GM23338 (cell line): ENCODE measurements at regions not wholly inside any gene's neighbourhood (a gene's known extent, or its start where the extent isn't known, plus 50 kb on each side); places are given as distances from the start of the nearest gene placed in this dataset.

Experiments
- ATAC-seq: fragments of 200-7000 bp; cut with Tn5 transposase; 3 replicates; pipeline ENCODE4 v1.9.1; 2020
- DNase-seq: peaks from one replicate; pipeline ENCODE4 v3.0.0-alpha.2; 2015; ENCODE audit warnings: low spot score
- H2AFZ ChIP-seq: fragments of 200-600 bp; sonication (generic); 2 replicates; pipeline ENCODE4 v1.8.0; 2016; ENCODE audit warnings: antibody characterized with exemption, mild to moderate bottlenecking, moderate library complexity
- H3F3A ChIP-seq: fragments of 200-600 bp; sonication (generic); replicated peaks from 2 replicates; pipeline ENCODE4 v1.8.0; 2017; ENCODE audit warnings: antibody characterized with exemption, mixed run types, low read depth
- H3K27ac ChIP-seq: fragments of 200-600 bp; sonication (generic); 2 replicates; pipeline ENCODE4 v1.6.1; 2016; ENCODE audit warnings: low read depth
- H3K27me3 ChIP-seq: fragments of 200-600 bp; sonication (generic); 2 replicates; pipeline ENCODE4 v1.8.0; 2016; ENCODE audit warnings: mild to moderate bottlenecking, mixed run types, moderate library complexity; ENCODE audit not compliant: insufficient read depth
- H3K36me3 ChIP-seq: fragments of 200-600 bp; sonication (generic); 2 replicates; pipeline ENCODE4 v1.8.0; 2016; ENCODE audit warnings: mild to moderate bottlenecking; ENCODE audit not compliant: insufficient read depth
- H3K4me1 ChIP-seq: fragments of 200-600 bp; sonication (generic); 2 replicates; pipeline ENCODE4 v1.8.0; 2016; ENCODE audit warnings: mild to moderate bottlenecking, moderate library complexity; ENCODE audit not compliant: insufficient read depth
- H3K4me2 ChIP-seq: fragments of 200-600 bp; sonication (generic); 2 replicates; pipeline ENCODE4 v1.7.1; 2017; ENCODE audit warnings: mixed run types
- H3K4me3 ChIP-seq: fragments of 200-600 bp; sonication (generic); 2 replicates; pipeline ENCODE4 v1.6.1; 2016; ENCODE audit warnings: mixed run types
- H3K79me2 ChIP-seq: fragments of 200-600 bp; sonication (generic); replicated peaks from 2 replicates; pipeline ENCODE4 v1.8.0; 2017; ENCODE audit warnings: mild to moderate bottlenecking; ENCODE audit not compliant: insufficient read depth
- H3K9me2 ChIP-seq: fragments of 200-600 bp; sonication (generic); 2 replicates; pipeline ENCODE4 v1.8.0; 2017; ENCODE audit not compliant: insufficient read depth
- H4K20me1 ChIP-seq: fragments of 200-600 bp; sonication (generic); replicated peaks from 2 replicates; pipeline ENCODE4 v1.8.0; 2017; ENCODE audit warnings: mild to moderate bottlenecking; ENCODE audit not compliant: insufficient read depth
- H3K27ac Mint-ChIP-seq: 2 replicates; pipeline ENCODE4 v1.8.0; 2020; ENCODE audit warnings: inconsistent platforms, mild to moderate bottlenecking, moderate library complexity, mixed read lengths
- H3K27me3 Mint-ChIP-seq: 3 replicates; pipeline ENCODE4 v1.8.0; 2022; ENCODE audit warnings: low read depth, mild to moderate bottlenecking, moderate library complexity, mixed read lengths, inconsistent platforms; ENCODE audit not compliant: insufficient read depth, poor library complexity
- H3K36me3 Mint-ChIP-seq: 3 replicates; pipeline ENCODE4 v1.8.0; 2021; ENCODE audit warnings: low read depth, mild to moderate bottlenecking, inconsistent platforms, moderate library complexity, mixed read lengths
- H3K4me1 Mint-ChIP-seq: 3 replicates; pipeline ENCODE4 v1.8.0; 2020; ENCODE audit warnings: mild to moderate bottlenecking, inconsistent platforms, mixed read lengths
- H3K4me3 Mint-ChIP-seq: 3 replicates; pipeline ENCODE4 v1.8.0; 2021; ENCODE audit warnings: moderate library complexity, mild to moderate bottlenecking, inconsistent platforms, mixed read lengths
- H3K9me3 Mint-ChIP-seq: 3 replicates; pipeline ENCODE4 v1.8.0; 2020; ENCODE audit warnings: moderate library complexity, mild to moderate bottlenecking, inconsistent platforms, mixed read lengths
- ETS1 ChIP-seq: IDR thresholded peaks from 2 replicates; pipeline ENCODE4 v1.6.1; 2016; ENCODE audit warnings: antibody characterized with exemption
- NANOG ChIP-seq: IDR thresholded peaks from 2 replicates; pipeline ENCODE4 v1.6.1; 2016; ENCODE audit warnings: antibody characterized with exemption, borderline replicate concordance
- POLR2AphosphoS5 ChIP-seq: IDR thresholded peaks from 2 replicates; pipeline ENCODE4 v1.6.1; 2016; ENCODE audit warnings: antibody characterized with exemption, low read depth
- REST ChIP-seq: IDR thresholded peaks from one replicate; pipeline ENCODE4 v1.6.1; 2018; ENCODE audit warnings: antibody characterized with exemption; ENCODE audit not compliant: unreplicated experiment
- STAT1 ChIP-seq: IDR thresholded peaks from one replicate; pipeline ENCODE4 v1.6.1; 2016; ENCODE audit warnings: antibody characterized with exemption; ENCODE audit not compliant: unreplicated experiment
- ZNF114 ChIP-seq: fragments of 250-450 bp; sonication (Bioruptor Pico); IDR thresholded peaks from 2 replicates; pipeline ENCODE4 v1.5.0; 2020; ENCODE audit warnings: mild to moderate bottlenecking, moderate library complexity
- ZNF331 ChIP-seq: fragments of 250-450 bp; sonication (Bioruptor Pico); IDR thresholded peaks from 2 replicates; pipeline ENCODE4 v1.5.0; 2020; ENCODE audit warnings: low read depth, mild to moderate bottlenecking, moderate library complexity

DNA sequence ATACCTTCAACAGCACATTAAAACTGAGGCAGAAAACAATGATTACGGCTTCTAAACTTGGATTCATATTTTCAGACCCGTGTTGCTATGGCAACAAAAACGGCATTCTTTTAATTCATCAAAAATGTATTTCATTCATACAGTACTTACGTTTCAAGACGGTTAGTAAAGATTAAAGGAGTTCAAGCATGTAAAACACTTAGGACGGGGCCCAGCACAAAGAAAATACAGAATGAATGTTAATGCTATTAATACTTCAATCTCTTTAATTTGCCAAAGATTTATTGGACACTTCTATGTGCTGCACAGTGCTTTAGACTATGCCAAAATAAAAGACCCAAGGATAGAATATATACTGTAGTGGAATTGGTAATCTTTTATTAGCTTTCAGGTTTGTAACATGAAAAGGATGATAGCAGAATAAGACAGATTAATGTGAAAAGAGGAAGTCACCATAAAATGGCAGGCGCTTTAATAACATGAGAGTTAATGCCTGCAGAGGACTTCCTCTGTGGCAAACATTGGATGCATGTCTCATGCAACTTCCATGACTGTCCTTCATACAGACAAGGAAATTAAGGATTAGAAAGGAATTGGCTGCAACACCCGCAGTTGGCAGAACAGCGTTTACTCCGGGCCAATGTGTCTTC lies 201.6 kb upstream of the KLF6 start:
- no peak overlapping the region for H3K27ac Mint-ChIP-seq

More for the DNA sequence above, 201.6 kb upstream of the KLF6 start:
- Histone ChIP-seq H3K9me2 (no peaks in the 10 kb centered on the region), H4K20me1 (no peaks in the 10 kb centered on the region), H3K4me1 (no peaks in the 10 kb centered on the region), H3K36me3 (peaks cover 4% of the 10 kb centered on the region; the same call in 1 of the 2 replicates), H3K79me2 (no peaks in the 10 kb centered on the region), H3K4me3 (no peak overlapping the region), H3K27me3 (no peaks in the 10 kb centered on the region), H2AFZ (no peak overlapping the region), H3F3A (no peaks in the 10 kb centered on the region), H3K27ac (no peak overlapping the region), H3K4me2 (no peak overlapping the region)
- ATAC-seq = no peak
- TF ChIP-seq NANOG (no peak), STAT1 (no peak), REST (no peak), ETS1 (no peak), ZNF114 (no peak), ZNF331 (no peak), POLR2AphosphoS5 (no peak)
- Mint-ChIP-seq H3K36me3 (peaks cover 3% of the 10 kb centered on the region; the same call in 2 of the 3 replicates), H3K9me3 (peaks cover 15% of the 10 kb centered on the region), H3K4me1 (0 out of 3 replicates have a peak, but pooled peaks cover under 1% of the 10 kb centered on the region), H3K27me3 (peaks cover 2% of the 10 kb centered on the region), H3K4me3 (no peak overlapping the region)
- no peak for DNase-seq
